Heart left ventricle (tissue), 16 donors: ENCODE measurements at regions not wholly inside any gene's neighbourhood (a gene's known extent, or its start where the extent isn't known, plus 50 kb on each side); places are given as distances from the start of the nearest gene placed in this dataset.

Source experiments
- ATAC-seq, 4 donors: fragments of 200-7000 bp; cut with Tn5 transposase; one replicate each; pipeline ENCODE4 v1.9.1; 2020 to 2022; ENCODE audit warnings: moderate library complexity in 4 of 4, mild to moderate bottlenecking in 3 of 4, moderate number of reproducible peaks in 1 of 4
- DNase-seq, 5 donors: peaks; one replicate each; pipeline ENCODE4 v3.0.0-alpha.2; 2020
- H3K27ac ChIP-seq, 12 donors: fragments of 200-600 bp; sonication (generic) in 4 of 12; one replicate each; pipeline versions ENCODE4 v1.5.0 to v1.8.0; 2016 to 2022; ENCODE audit warnings: mild to moderate bottlenecking in 2 of 12
- H3K27me3 ChIP-seq, 9 donors: fragments of 200-600 bp; sonication (generic) in 2 of 9; one replicate each; pipeline versions ENCODE4 v1.5.1 to v1.8.0; 2016 to 2022; ENCODE audit warnings: mild to moderate bottlenecking in 3 of 9
- H3K36me3 ChIP-seq, 9 donors: fragments of 200-600 bp; sonication (generic) in 2 of 9; one replicate each; pipeline versions ENCODE4 v1.5.0 to v1.8.0; 2018 to 2022; ENCODE audit warnings: mild to moderate bottlenecking in 2 of 9
- H3K4me1 ChIP-seq, 12 donors: fragments of 200-600 bp; sonication (generic) in 4 of 12; one replicate each; pipeline versions ENCODE4 v1.5.0 to v1.8.0; 2016 to 2022; ENCODE audit warnings: mild to moderate bottlenecking in 3 of 12
- H3K4me3 ChIP-seq, 12 donors: fragments of 200-600 bp; sonication (generic) in 4 of 12; one replicate each; pipeline versions ENCODE4 v1.5.0 to v1.8.0; 2017 to 2022; ENCODE audit warnings: mild to moderate bottlenecking in 9 of 12, moderate library complexity in 4 of 12
- H3K9me3 ChIP-seq, 12 donors: fragments of 200-600 bp; sonication (generic) in 4 of 12; one replicate each; pipeline versions ENCODE4 v1.5.0 to v1.8.0; 2016 to 2022; ENCODE audit warnings: mild to moderate bottlenecking in 1 of 12
- CTCF ChIP-seq, 12 donors: fragments of 200-600 bp; sonication (generic) in 4 of 12; IDR thresholded peaks; one replicate each; pipeline versions ENCODE4 v1.5.0 to v1.8.0; 2018 to 2022; ENCODE audit warnings: antibody characterized with exemption in 12 of 12, mild to moderate bottlenecking in 5 of 12
- POLR2A ChIP-seq, 2 donors: fragments of 450-650 bp; IDR thresholded peaks; one replicate each; pipeline ENCODE4 v1.6.1; 2017; ENCODE audit warnings: antibody characterized with exemption in 2 of 2, mild to moderate bottlenecking in 2 of 2, moderate library complexity in 2 of 2
- WGBS, 4 donors: extraction: QIAGEN DNeasy Blood & Tissue Kit in 2 of 4; methylation state at CpG; one replicate each; pipeline versions ENCODE4 v1.1.5 to v1.1.7; 2013 to 2018; 5-methylcytosine and 5-hydroxymethylcytosine counted together
- intact Hi-C, 10 donors: fragments of 100-400 bp; cut with DNase I; formaldehyde crosslinking; loops; one replicate each; pipeline versions ENCODE4 v1.11.1 to v1.14.2; 2022
- donor health status: ischemic (EF 13 %, LVEDD 7.1; RV severe dilation, severe dysfunction).
- donor health status: healthy with polysubstance abuse.
- donor health status: DM: no; HTN: yes; CAD: no.
- donor health status: DM: no; HTN: no; CAD: no.
- donor health status: ischemic (EF 25% LVEDD 6.9; RV normal size, moderate dysfunction).
- donor health status: ischemic (EF 25% LVEDD 5.7; RV mildly dilated, moderate dysfunction).
- donor health status: healthy.
- donor health status: DM: yes; HTN: yes; CAD: no.
- donor health status: ischemic (EF 35%, LVEDD 5.7; RV mildly dilated, moderate dysfunction).
- donor health status: nonischemic (EF 11% LVEDD 7.7; RV severe dilation, severe dysfunction).
- donor health status: DM: yes; HTN: yes; CAD: no.
- donor health status: PGD.
- donor health status: ischemic (EF 29% LVEDD 5.4; RV normal size, mild dysfunction).
- donor health status: nonischemic (EF 23%, LVEDD 6.1; RV moderate dilation, normal function).

- no peak for TF ChIP-seq CTCF (IDR thresholded peaks at IDR 0.05)
- no peak for TF ChIP-seq POLR2A (IDR thresholded peaks at IDR 0.05)
- 75 to 98% (median 91%) methylated on average over 2 of the region's 2 CpGs for WGBS, 4 donors
- Histone ChIP-seq H3K4me1 (peaks cover 0 to 20% (median 6%) of the 10 kb centered on the region in 12 donors), H3K9me3 (no peaks in the 10 kb centered on the region), H3K36me3 (no peaks in the 10 kb centered on the region), H3K27me3 (no peaks in the 10 kb centered on the region), H3K4me3 (no peak overlapping the region), H3K27ac (no peak overlapping the region)
- DNase-seq (no peak), ATAC-seq (no peak)
- intact Hi-C loops = no loop called here
These were observed 177.5 kb upstream of the NREP start for GRCh38 chr5:111934511-111934910.

GRCh38 chr5:111933086-111933485, 176.1 kb upstream of the NREP start:
- 32 to 39% (median 35%) methylated on average over 2 of the region's 2 CpGs for WGBS, 4 donors
- Histone ChIP-seq H3K27me3 (no peaks in the 10 kb centered on the region), H3K36me3 (no peaks in the 10 kb centered on the region), H3K4me1 (peaks cover 0 to 33% (median 6%) of the 10 kb centered on the region in 12 donors), H3K9me3 (no peaks in the 10 kb centered on the region), H3K27ac (no peak overlapping the region), H3K4me3 (no peak overlapping the region)
- intact Hi-C loops = no loop called here
- DNase-seq = no peak
- TF ChIP-seq CTCF (IDR thresholded peaks at IDR 0.05) = no peak
- no peak for TF ChIP-seq POLR2A (IDR thresholded peaks at IDR 0.05)
- ATAC-seq = no peak

- Histone ChIP-seq H3K4me3 (no peak overlapping the region), H3K27me3 (no peaks in the 10 kb centered on the region), H3K27ac (no peak overlapping the region), H3K4me1 (peaks cover 0 to 33% (median 6%) of the 10 kb centered on the region in 12 donors), H3K9me3 (no peaks in the 10 kb centered on the region), H3K36me3 (no peaks in the 10 kb centered on the region)
- intact Hi-C loops = no loop called here
- TF ChIP-seq POLR2A (IDR thresholded peaks at IDR 0.05) (no peak), CTCF (IDR thresholded peaks at IDR 0.05) (no peak)
- DNase-seq (peak in 4 of 5 donors; percentile 25 to 42 (median 34)), ATAC-seq (peak; percentile 57 to 76 (median 66))
- 37 to 50% (median 45%) methylated on average over 5 of the region's 5 CpGs for WGBS, 4 donors
These were observed 175.6 kb upstream of the NREP start for GRCh38 chr5:111932628-111933027.

- Histone ChIP-seq H3K36me3 (no peaks in the 10 kb centered on the region), H3K4me3 (no peak overlapping the region), H3K4me1 (peaks cover 0 to 33% (median 6%) of the 10 kb centered on the region in 12 donors), H3K9me3 (no peaks in the 10 kb centered on the region), H3K27ac (no peak overlapping the region), H3K27me3 (no peaks in the 10 kb centered on the region)
- no peak for TF ChIP-seq CTCF (IDR thresholded peaks at IDR 0.05)
- TF ChIP-seq POLR2A (IDR thresholded peaks at IDR 0.05) = no peak
- no peak for ATAC-seq
- no peak for DNase-seq
- intact Hi-C loops = no loop called here
These were observed 175.2 kb upstream of the NREP start for GRCh38 chr5:111932199-111932598.
